Parathyroid adenoma (tissue), 2 donors: ENCODE measurements at regions not wholly inside any gene's neighbourhood (a gene's known extent, or its start where the extent isn't known, plus 50 kb on each side); places are given as distances from the start of the nearest gene placed in this dataset.

ENCODE experiments used
- H2AFZ ChIP-seq: fragments of 300-600 bp; sonication (generic); one replicate; pipeline ENCODE4 v1.7.0; 2017; ENCODE audit warnings: antibody characterized with exemption, mild to moderate bottlenecking
- H3K27ac ChIP-seq: fragments of 300-600 bp; sonication (generic); one replicate; pipeline ENCODE4 v1.7.0; 2017
- H3K27me3 ChIP-seq: fragments of 300-600 bp; sonication (generic); one replicate; pipeline ENCODE4 v1.7.0; 2017; ENCODE audit warnings: low read length; ENCODE audit not compliant: control insufficient read depth, insufficient read depth
- H3K36me3 ChIP-seq: fragments of 300-600 bp; sonication (generic); one replicate; pipeline ENCODE4 v1.7.0; 2017; ENCODE audit warnings: low read length; ENCODE audit not compliant: control insufficient read depth, insufficient read depth
- H3K4me1 ChIP-seq: fragments of 300-600 bp; sonication (generic); one replicate; pipeline ENCODE4 v1.7.0; 2017; ENCODE audit warnings: control low read depth
- H3K4me2 ChIP-seq: fragments of 300-600 bp; sonication (generic); one replicate; pipeline ENCODE4 v1.7.0; 2017; ENCODE audit warnings: low read length
- H3K4me3 ChIP-seq: fragments of 300-600 bp; sonication (generic); one replicate; pipeline ENCODE4 v1.7.0; 2017; ENCODE audit warnings: low read depth, low read length
- H3K79me2 ChIP-seq: fragments of 300-600 bp; sonication (generic); one replicate; pipeline ENCODE4 v1.7.0; 2017; ENCODE audit warnings: control low read depth
- H3K9ac ChIP-seq: fragments of 300-600 bp; sonication (generic); one replicate; pipeline ENCODE4 v1.7.0; 2017; ENCODE audit warnings: mild to moderate bottlenecking
- H3K9me3 ChIP-seq: fragments of 300-600 bp; sonication (generic); one replicate; pipeline ENCODE4 v1.7.0; 2017; ENCODE audit warnings: low read length; ENCODE audit not compliant: control insufficient read depth
- CTCF ChIP-seq: fragments of 300-600 bp; sonication (generic); IDR thresholded peaks from one replicate; pipeline ENCODE4 v1.7.0; 2017; ENCODE audit warnings: antibody characterized with exemption, mild to moderate bottlenecking
- donor health status: primary hyperparathyroidism.

- Histone ChIP-seq H3K27me3 (no peaks in the 10 kb centered on the region), H3K79me2 (no peaks in the 10 kb centered on the region), H3K4me1 (no peaks in the 10 kb centered on the region), H3K4me3 (no peak overlapping the region), H3K9ac (no peak overlapping the region), H3K27ac (no peak overlapping the region), H3K4me2 (no peak overlapping the region), H2AFZ (no peak overlapping the region), H3K36me3 (no peaks in the 10 kb centered on the region), H3K9me3 (no peaks in the 10 kb centered on the region)
- TF ChIP-seq CTCF: no peak
Observed at GRCh38 chr12:58725400-58726105, 194.8 kb downstream of the LRIG3 start.

GRCh38 chr12:58727521-58727920 is 192.8 kb downstream of the LRIG3 start:
- Histone ChIP-seq H3K4me2 (no peak overlapping the region), H3K79me2 (no peaks in the 10 kb centered on the region), H3K9ac (no peak overlapping the region), H3K4me1 (no peaks in the 10 kb centered on the region), H3K27ac (no peak overlapping the region), H3K36me3 (no peaks in the 10 kb centered on the region), H3K9me3 (no peaks in the 10 kb centered on the region), H3K27me3 (no peaks in the 10 kb centered on the region), H3K4me3 (no peak overlapping the region), H2AFZ (no peak overlapping the region)
- TF ChIP-seq CTCF: no peak

GRCh38 chr12:58728397-58728796 is 191.9 kb downstream of the LRIG3 start:
- H3K9me3 ChIP-seq: no peaks in the 10 kb centered on the region
- no peak for TF ChIP-seq CTCF
- no peak overlapping the region for H3K27ac ChIP-seq
- no peak overlapping the region for H3K9ac ChIP-seq
- H3K79me2 ChIP-seq: no peaks in the 10 kb centered on the region
- H3K4me1 ChIP-seq: no peaks in the 10 kb centered on the region
- no peak overlapping the region for H2AFZ ChIP-seq
- H3K36me3 ChIP-seq: no peaks in the 10 kb centered on the region
- H3K4me3 ChIP-seq: no peak overlapping the region
- no peaks in the 10 kb centered on the region for H3K27me3 ChIP-seq
- no peak overlapping the region for H3K4me2 ChIP-seq

- H3K27ac ChIP-seq: no peak overlapping the region
- H3K4me1 ChIP-seq: no peaks in the 10 kb centered on the region
- H3K4me2 ChIP-seq: no peak overlapping the region
- no peak for TF ChIP-seq CTCF
- H3K4me3 ChIP-seq: no peak overlapping the region
- H3K27me3 ChIP-seq: no peaks in the 10 kb centered on the region
- no peak overlapping the region for H2AFZ ChIP-seq
- H3K79me2 ChIP-seq: no peaks in the 10 kb centered on the region
- no peaks in the 10 kb centered on the region for H3K9me3 ChIP-seq
- no peak overlapping the region for H3K9ac ChIP-seq
- H3K36me3 ChIP-seq: no peaks in the 10 kb centered on the region
Observed at GRCh38 chr12:58731096-58731495, 189.2 kb downstream of the LRIG3 start.

- Histone ChIP-seq H2AFZ (no peak overlapping the region), H3K36me3 (no peaks in the 10 kb centered on the region), H3K4me3 (no peak overlapping the region), H3K9me3 (no peaks in the 10 kb centered on the region), H3K27ac (no peak overlapping the region), H3K27me3 (no peaks in the 10 kb centered on the region), H3K4me2 (no peak overlapping the region), H3K79me2 (no peaks in the 10 kb centered on the region), H3K4me1 (no peaks in the 10 kb centered on the region), H3K9ac (no peak overlapping the region)
- TF ChIP-seq CTCF: no peak
Observed at GRCh38 chr12:58732894-58733293, 187.4 kb downstream of the LRIG3 start.
